Thymus (tissue), 11 donors: ENCODE measurements at regions not wholly inside any gene's neighbourhood (a gene's known extent, or its start where the extent isn't known, plus 50 kb on each side); places are given as distances from the start of the nearest gene placed in this dataset.

Experiments used
- DNase-seq, 9 donors: peaks; one replicate each; pipeline ENCODE4 v3.0.0-alpha.2; 2013; ENCODE audit warnings: low spot score in 9 of 9, low read depth in 6 of 9, missing footprints in 1 of 9
- H3K27ac ChIP-seq, 2 donors: one replicate each; pipeline ENCODE4 v1.5.1; 2013; ENCODE audit warnings: control low read depth in 1 of 2, low read depth in 1 of 2, low read length in 1 of 2, mild to moderate bottlenecking in 1 of 2, moderate library complexity in 1 of 2
- H3K27me3 ChIP-seq, 2 donors: one replicate each; pipeline ENCODE4 v1.5.1; 2013; ENCODE audit warnings: low read length in 1 of 2; ENCODE audit not compliant: control insufficient read depth in 2 of 2, insufficient read depth in 1 of 2
- H3K36me3 ChIP-seq, 2 donors: one replicate each; pipeline ENCODE4 v1.5.1; 2013; ENCODE audit warnings: low read length in 1 of 2, mild to moderate bottlenecking in 1 of 2, moderate library complexity in 1 of 2; ENCODE audit not compliant: control insufficient read depth in 2 of 2, insufficient read depth in 2 of 2
- H3K4me1 ChIP-seq, 2 donors: one replicate each; pipeline ENCODE4 v1.5.1; 2013; ENCODE audit warnings: low read length in 2 of 2; ENCODE audit not compliant: control insufficient read depth in 2 of 2, insufficient read depth in 2 of 2
- H3K4me3 ChIP-seq, 2 donors: one replicate each; pipeline ENCODE4 v1.5.1; 2013; ENCODE audit warnings: low read length in 2 of 2, control low read depth in 1 of 2, mild to moderate bottlenecking in 1 of 2
- H3K9me3 ChIP-seq, 2 donors: one replicate each; pipeline ENCODE4 v1.5.1; 2013; ENCODE audit warnings: low read length in 1 of 2, mild to moderate bottlenecking in 1 of 2; ENCODE audit not compliant: control insufficient read depth in 2 of 2, insufficient read depth in 1 of 2
- WGBS: extraction: QIAGEN DNeasy Blood & Tissue Kit; methylation state at CpG from one replicate; pipeline ENCODE4 v1.1.7; 2013; 5-methylcytosine and 5-hydroxymethylcytosine counted together
- donor health status: healthy.

DNA sequence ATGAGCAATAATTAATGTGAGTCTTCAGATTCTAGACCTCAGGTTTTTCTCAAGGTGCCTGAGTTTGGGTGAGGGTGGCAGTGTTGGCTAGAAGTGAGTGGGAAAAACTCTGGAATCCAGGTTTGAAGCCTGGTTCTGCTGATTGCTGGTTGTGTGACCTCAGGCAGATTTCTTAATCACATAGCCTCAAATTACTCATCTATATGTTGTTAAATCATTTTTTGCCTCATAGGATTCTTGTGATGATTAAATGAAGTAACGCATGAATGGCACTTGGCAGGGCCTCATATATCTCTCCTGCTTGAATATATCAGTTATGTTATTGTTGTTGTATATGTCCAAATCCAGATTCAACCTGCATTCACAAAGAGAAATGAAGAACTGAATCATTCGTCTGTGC, 60.5 kb downstream of the NR2F2 start:
- H3K4me1 ChIP-seq = no peaks in the 10 kb centered on the region
- no peak overlapping the region for H3K4me3 ChIP-seq
- no peaks in the 10 kb centered on the region for H3K36me3 ChIP-seq
- no peaks in the 10 kb centered on the region for H3K27me3 ChIP-seq
- DNase-seq = no peak
- no peaks in the 10 kb centered on the region for H3K9me3 ChIP-seq
- no peak overlapping the region for H3K27ac ChIP-seq
- 93% methylated on average over 2 of the region's 2 CpGs for WGBS

DNA sequence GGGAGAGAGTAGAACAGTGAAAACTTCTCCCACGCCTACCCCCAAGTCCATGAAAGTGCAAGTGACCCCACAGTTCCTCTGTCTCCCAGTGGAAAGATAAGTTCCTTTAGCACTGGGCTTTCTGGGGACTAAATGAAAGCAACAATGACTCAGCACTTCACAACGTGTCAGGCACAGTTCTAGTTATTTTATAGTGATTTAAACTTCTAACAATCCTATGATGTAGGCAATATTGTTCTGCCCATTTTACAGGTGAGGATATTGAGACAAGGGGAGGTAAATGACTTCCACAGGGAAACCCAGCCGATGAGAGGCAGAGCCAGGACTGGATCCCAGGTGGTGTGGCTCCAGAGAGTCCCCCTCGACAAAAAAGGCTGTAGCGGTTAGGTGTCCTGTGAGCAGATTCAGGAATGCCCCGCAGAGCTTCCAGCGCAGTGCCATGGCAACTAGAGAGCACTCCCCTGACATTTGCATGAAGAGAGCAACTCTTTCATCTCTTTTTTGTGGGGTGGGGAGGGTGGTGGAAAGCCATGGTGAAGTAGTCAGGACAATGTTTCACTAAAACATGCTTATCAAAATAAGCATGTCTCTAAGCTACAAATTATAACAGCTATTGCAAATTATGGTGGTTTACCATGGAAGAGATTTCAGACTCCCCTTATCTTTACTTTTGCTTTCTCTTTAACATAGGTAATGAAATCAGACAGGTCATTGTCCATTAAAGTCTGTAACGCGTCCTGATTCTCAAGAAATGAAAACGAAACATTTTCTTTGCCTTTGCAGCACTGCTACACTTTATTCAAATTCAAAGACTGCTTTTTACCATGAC, 62.1 kb downstream of the NR2F2 start:
- no peaks in the 10 kb centered on the region for H3K4me1 ChIP-seq
- H3K36me3 ChIP-seq = no peaks in the 10 kb centered on the region
- no peak overlapping the region for H3K27ac ChIP-seq
- WGBS = 48% methylated on average over 10 of the region's 10 CpGs
- H3K4me3 ChIP-seq = no peak overlapping the region
- H3K9me3 ChIP-seq = no peaks in the 10 kb centered on the region
- H3K27me3 ChIP-seq = no peaks in the 10 kb centered on the region
- DNase-seq = no peak

DNA sequence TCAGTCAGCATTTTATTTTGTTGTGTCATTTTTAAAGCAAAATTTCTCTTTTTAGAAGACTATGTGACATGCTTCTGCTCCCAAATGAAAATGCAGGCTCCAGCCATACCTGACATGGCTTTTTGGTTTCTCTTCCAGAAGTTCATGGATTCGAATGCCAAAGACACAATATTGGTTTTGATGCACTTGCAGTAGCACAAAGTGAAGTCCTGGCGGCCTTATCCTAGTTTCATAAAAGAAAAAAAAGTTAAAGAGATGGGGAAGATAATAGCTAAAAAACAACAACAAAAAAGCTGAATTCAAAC, 62.7 kb downstream of the NR2F2 start:
- H3K27ac ChIP-seq = no peak overlapping the region
- no peaks in the 10 kb centered on the region for H3K4me1 ChIP-seq
- H3K36me3 ChIP-seq = no peaks in the 10 kb centered on the region
- no peak overlapping the region for H3K4me3 ChIP-seq
- 83% methylated on average over 2 of the region's 2 CpGs for WGBS
- no peaks in the 10 kb centered on the region for H3K27me3 ChIP-seq
- no peaks in the 10 kb centered on the region for H3K9me3 ChIP-seq
- DNase-seq = no peak

DNA sequence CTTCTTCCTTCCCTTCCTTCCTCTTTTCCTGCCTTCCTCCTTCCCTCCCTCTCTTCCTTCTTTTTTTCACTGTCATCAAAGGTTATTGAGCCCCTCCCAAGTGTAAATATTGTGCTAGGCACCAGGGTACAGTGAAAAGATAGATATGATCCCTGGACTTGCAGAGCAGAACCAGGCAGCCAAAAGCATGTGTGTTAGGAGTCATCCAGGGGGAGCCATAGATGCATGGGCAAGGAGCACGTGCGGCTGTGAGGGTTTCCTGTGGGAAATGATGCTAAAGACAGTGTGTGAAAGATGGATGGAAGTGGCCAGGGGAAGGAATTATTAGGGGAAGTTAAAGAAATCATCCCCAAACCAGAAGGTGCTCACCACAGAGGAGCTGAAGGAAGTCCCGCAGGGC, 65.2 kb downstream of the NR2F2 start:
- Histone ChIP-seq H3K4me1 (no peaks in the 10 kb centered on the region), H3K36me3 (no peaks in the 10 kb centered on the region), H3K9me3 (no peaks in the 10 kb centered on the region), H3K4me3 (no peak overlapping the region), H3K27ac (no peak overlapping the region), H3K27me3 (no peaks in the 10 kb centered on the region)
- 49% methylated on average over 3 of the region's 3 CpGs for WGBS
- DNase-seq = no peak

DNA sequence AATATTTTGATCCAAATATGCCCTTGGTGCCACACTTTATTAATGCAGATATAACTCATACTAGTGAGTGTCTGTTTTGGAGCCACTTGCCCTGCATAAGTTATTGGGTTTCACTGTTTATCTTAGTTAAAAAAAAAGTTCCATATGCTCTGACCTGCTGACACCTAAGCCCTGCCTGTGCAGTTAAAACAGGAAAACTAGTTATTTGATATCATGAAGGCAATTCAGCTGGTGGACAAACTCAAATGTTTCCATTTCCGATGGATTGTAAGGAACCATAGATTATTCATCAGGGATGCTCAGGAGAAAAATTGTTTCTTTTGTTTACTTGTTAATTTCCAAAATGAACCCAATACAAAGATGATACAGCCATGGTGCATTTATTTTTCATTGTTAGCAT, 68.3 kb downstream of the NR2F2 start:
- no peak overlapping the region for H3K4me3 ChIP-seq
- no peaks in the 10 kb centered on the region for H3K4me1 ChIP-seq
- H3K36me3 ChIP-seq = no peaks in the 10 kb centered on the region
- no peaks in the 10 kb centered on the region for H3K9me3 ChIP-seq
- 87% methylated on average over 1 of the region's 1 CpG for WGBS
- no peak for DNase-seq
- no peak overlapping the region for H3K27ac ChIP-seq
- H3K27me3 ChIP-seq = no peaks in the 10 kb centered on the region

DNA sequence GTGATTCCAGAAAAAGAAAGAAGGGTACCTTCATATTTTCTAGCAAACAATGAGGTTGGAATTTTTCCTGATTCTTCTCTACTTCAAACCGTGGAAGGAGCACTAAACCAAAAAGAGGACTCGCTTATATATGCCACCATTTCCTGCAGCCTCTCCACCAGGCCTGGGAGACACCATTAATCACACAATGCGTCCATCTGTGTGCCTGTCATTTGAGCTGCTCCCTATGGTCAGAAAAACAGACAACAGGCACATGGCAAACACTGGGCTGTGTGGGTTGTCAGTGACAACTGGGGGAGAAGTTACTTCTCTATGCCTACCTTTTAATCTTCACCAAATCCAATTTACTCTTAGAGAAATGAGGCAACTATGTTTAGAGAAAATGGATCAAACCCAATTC, 71.9 kb downstream of the NR2F2 start:
- 35% methylated on average over 3 of the region's 3 CpGs for WGBS
- Histone ChIP-seq H3K36me3 (no peaks in the 10 kb centered on the region), H3K4me3 (no peak overlapping the region), H3K4me1 (no peaks in the 10 kb centered on the region), H3K9me3 (no peaks in the 10 kb centered on the region), H3K27ac (no peak overlapping the region), H3K27me3 (peaks cover 7 to 8% of the 10 kb centered on the region in 2 donors)
- DNase-seq = no peak

DNA sequence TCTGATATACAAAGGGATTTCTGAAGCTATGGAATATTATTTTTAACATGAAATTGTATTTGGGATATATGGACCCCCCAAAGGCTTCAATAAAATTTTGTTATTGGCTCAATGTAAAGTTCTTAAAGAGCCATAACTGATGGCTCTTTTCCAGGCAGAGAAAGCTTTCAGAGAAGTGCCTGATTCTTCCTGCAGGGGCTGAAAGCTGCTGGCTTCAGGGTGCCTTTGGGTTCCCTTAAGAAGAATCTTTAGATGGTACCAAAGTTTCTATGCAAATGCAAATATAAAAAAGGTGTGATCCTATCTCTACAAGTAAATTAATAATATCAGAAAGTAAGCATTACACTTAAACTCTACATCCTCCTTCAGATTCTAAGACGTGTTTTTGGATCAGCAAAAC, 72.6 kb downstream of the NR2F2 start:
- H3K27me3 ChIP-seq = peaks cover 13 to 14% of the 10 kb centered on the region in 2 donors
- no peaks in the 10 kb centered on the region for H3K4me1 ChIP-seq
- no peaks in the 10 kb centered on the region for H3K9me3 ChIP-seq
- no peak for DNase-seq
- H3K27ac ChIP-seq = no peak overlapping the region
- H3K4me3 ChIP-seq = no peak overlapping the region
- no peaks in the 10 kb centered on the region for H3K36me3 ChIP-seq
- WGBS = 89% methylated on average over 1 of the region's 1 CpG

DNA sequence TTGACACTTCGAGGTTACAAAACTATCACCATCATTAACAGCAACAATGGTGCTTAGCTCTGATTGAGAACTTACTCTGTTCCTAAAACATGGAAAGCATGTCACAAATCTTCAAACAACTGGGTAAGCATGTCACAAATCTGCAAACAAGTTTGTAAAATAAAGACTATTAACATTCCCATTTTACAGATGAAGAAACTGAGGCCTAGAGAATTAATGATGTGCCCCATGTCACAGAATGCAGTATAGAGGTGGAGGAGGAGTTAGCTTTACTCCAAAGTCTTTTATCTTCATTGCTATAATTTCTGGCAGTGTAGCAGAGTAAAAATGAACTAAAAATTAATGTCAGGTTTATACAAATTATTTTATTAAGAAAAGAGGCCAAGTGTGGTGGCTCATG, 73.4 kb downstream of the NR2F2 start:
- H3K36me3 ChIP-seq = no peaks in the 10 kb centered on the region
- WGBS = 85% methylated on average over 1 of the region's 1 CpG
- no peak overlapping the region for H3K4me3 ChIP-seq
- H3K27me3 ChIP-seq = peaks cover 21 to 23% of the 10 kb centered on the region in 2 donors
- DNase-seq = no peak
- H3K27ac ChIP-seq = no peak overlapping the region
- no peaks in the 10 kb centered on the region for H3K4me1 ChIP-seq
- H3K9me3 ChIP-seq = no peaks in the 10 kb centered on the region

DNA sequence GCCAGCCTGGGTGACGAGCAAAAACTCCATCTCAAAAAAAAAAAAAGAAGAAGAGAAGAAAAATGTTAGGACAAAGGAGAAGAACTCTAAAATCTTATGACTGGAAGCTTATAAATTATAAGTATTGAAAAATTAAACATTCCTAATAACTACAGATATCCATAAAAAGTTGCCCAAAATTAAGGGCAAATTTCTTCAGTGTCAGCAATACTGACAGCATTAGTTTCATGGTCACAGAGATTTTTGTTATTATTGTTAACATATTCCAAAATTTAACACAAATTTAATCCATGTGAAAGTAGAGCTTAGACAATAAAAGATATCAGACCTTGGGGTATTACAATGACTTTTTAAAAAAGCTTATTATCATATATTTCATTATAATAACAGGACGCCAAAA, 74.1 kb downstream of the NR2F2 start:
- no peaks in the 10 kb centered on the region for H3K36me3 ChIP-seq
- H3K4me3 ChIP-seq = no peak overlapping the region
- WGBS = 91% methylated on average over 2 of the region's 2 CpGs
- H3K27ac ChIP-seq = no peak overlapping the region
- no peaks in the 10 kb centered on the region for H3K4me1 ChIP-seq
- H3K9me3 ChIP-seq = no peaks in the 10 kb centered on the region
- no peak for DNase-seq
- H3K27me3 ChIP-seq = peaks cover 26 to 29% of the 10 kb centered on the region in 2 donors
